ENCODE measurements at regions not wholly inside any gene's neighbourhood (a gene's known extent, or its start where the extent isn't known, plus 50 kb on each side); places are given as distances from the start of the nearest gene placed in this dataset.
"Not testable (repeated sequence)": the region's sequence is repeated elsewhere in the genome, so short reads cannot be mapped to it uniquely, and the experiment has no call there.

DNA sequence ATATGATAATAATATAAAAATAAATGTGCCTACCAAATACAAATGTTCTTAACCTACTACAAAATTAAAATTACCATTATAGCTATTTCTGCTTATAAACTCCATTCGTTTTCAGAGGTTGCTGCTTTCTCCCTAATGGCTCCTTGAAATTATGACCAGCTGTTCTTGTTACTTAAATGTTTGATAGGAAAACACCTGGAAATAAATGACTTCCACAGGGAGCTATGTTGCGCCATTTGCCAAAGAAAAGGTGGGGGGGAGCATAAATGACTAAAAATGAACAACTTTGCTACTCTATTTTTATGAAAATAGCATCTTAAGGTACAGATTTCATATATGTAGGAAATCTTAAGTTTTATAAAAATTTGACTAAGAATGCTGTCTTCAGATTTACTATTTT, 157.5 kb upstream of the MON1B start:
- no peak overlapping the region for H3K4me3 ChIP-seq (ENCODE audit: low read depth in 1 of 2, low read length in 2 of 2)
- no peaks in the 10 kb centered on the region for H3K9me3 ChIP-seq (ENCODE audit: control insufficient read depth in 2 of 2, insufficient read depth in 1 of 2, low read depth in 1 of 2, low read length in 1 of 2)
- no peaks in the 10 kb centered on the region for H3K27me3 ChIP-seq (ENCODE audit: control insufficient read depth in 1 of 2, insufficient read depth in 2 of 2, low read length in 2 of 2)
- no peak overlapping the region for H3K27ac ChIP-seq (ENCODE audit: low read depth in 2 of 2, low read length in 1 of 2)
- WGBS, 2 donors: 77 to 89% methylated on average over 2 of the region's 2 CpGs
- no peaks in the 10 kb centered on the region for H3K36me3 ChIP-seq (ENCODE audit: control insufficient read depth in 2 of 2, insufficient read depth in 2 of 2, low read length in 1 of 2)
- H3K4me1 ChIP-seq (ENCODE audit: control insufficient read depth in 2 of 2, insufficient read depth in 2 of 2, low read length in 1 of 2): no peaks in the 10 kb centered on the region

DNA sequence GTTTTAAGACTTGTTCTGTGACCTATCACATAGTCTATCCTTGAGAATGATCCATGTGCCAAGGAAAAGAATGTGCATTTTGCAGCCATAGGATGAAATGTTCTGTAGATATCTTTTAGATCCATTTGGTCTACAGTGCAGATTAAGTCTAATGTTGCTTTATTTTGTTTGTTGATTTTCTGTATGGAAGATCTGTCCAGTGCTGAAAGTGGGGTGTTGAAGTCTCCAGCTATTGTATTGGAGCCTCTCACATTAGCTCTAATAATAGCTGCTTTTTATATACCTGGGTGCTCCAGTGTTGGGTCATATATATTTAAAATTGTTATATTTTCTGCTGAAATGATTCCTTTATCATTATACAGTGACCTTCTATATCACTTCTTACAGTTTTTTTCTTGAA, 155.6 kb upstream of the MON1B start:
- no peak overlapping the region for H3K4me3 ChIP-seq (ENCODE audit: low read depth in 1 of 2, low read length in 2 of 2)
- no peaks in the 10 kb centered on the region for H3K4me1 ChIP-seq (ENCODE audit: control insufficient read depth in 2 of 2, insufficient read depth in 2 of 2, low read length in 1 of 2)
- no peaks in the 10 kb centered on the region for H3K9me3 ChIP-seq (ENCODE audit: control insufficient read depth in 2 of 2, insufficient read depth in 1 of 2, low read depth in 1 of 2, low read length in 1 of 2)
- H3K36me3 ChIP-seq (ENCODE audit: control insufficient read depth in 2 of 2, insufficient read depth in 2 of 2, low read length in 1 of 2): no peaks in the 10 kb centered on the region
- H3K27me3 ChIP-seq (ENCODE audit: control insufficient read depth in 1 of 2, insufficient read depth in 2 of 2, low read length in 2 of 2): no peaks in the 10 kb centered on the region
- H3K27ac ChIP-seq (ENCODE audit: low read depth in 2 of 2, low read length in 1 of 2): no peak overlapping the region

DNA sequence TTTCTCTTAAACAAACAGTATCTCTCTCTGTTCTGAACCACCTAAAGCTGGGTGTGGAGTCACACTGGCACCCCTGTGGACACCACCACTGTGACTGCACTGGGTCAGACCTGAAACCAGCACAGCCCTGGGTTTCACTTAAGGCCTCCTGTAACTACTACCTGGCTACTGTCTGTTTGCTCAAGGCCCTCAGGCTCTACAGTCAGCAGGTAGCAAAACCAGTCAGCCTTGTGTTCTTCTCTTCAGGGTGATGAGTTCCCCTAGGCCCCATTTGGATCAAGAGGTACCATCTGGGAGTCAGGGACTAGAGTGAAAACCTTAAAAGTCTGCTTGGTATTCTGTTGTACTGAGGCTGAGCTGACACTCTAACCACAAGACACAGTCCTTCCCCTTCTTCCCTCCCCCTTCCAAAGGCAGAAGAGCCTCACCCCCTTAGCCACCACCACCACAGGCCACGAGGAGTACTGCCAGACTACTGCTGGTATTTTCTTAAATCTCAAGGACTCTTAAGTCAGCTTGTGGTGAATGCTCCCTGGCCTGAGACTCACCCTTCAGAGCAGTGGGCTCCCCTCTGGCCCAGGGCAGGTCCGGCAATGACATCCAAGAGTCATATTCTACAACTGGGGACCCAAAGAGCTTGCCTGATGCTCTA, 153.2 kb upstream of the MON1B start:
- H3K27ac ChIP-seq (ENCODE audit: low read depth in 2 of 2, low read length in 1 of 2): no peak overlapping the region
- WGBS, 2 donors: 72 to 85% methylated on average over 2 of the region's 2 CpGs
- H3K4me1 ChIP-seq (ENCODE audit: control insufficient read depth in 2 of 2, insufficient read depth in 2 of 2, low read length in 1 of 2): no peaks in the 10 kb centered on the region
- H3K4me3 ChIP-seq (ENCODE audit: low read depth in 1 of 2, low read length in 2 of 2): no peak overlapping the region
- H3K9me3 ChIP-seq (ENCODE audit: control insufficient read depth in 2 of 2, insufficient read depth in 1 of 2, low read depth in 1 of 2, low read length in 1 of 2): no peaks in the 10 kb centered on the region
- no peaks in the 10 kb centered on the region for H3K36me3 ChIP-seq (ENCODE audit: control insufficient read depth in 2 of 2, insufficient read depth in 2 of 2, low read length in 1 of 2)
- no peaks in the 10 kb centered on the region for H3K27me3 ChIP-seq (ENCODE audit: control insufficient read depth in 1 of 2, insufficient read depth in 2 of 2, low read length in 2 of 2)

DNA sequence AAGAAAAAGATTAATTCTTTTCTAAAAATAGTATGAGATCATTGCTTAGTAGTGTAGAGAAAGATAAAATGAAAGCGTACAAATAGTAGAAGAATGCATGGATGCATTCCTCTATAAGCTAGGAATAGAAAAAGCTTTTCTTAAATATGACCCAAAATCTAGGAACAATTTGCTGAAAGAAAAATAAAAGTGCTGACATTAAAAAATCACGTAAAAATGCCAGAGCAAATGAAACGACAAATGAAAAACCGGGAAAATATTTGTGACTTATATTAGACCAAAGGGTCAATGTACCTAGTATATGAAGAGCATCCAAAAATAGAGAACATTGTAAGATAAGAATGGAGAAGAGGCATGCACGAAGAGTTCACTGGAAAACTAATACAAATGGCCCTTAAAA, 149.5 kb upstream of the MON1B start:
- Histone ChIP-seq H3K4me3 (ENCODE audit: low read depth in 1 of 2, low read length in 2 of 2) (no peak overlapping the region), H3K36me3 (ENCODE audit: control insufficient read depth in 2 of 2, insufficient read depth in 2 of 2, low read length in 1 of 2) (no peaks in the 10 kb centered on the region), H3K9me3 (ENCODE audit: control insufficient read depth in 2 of 2, insufficient read depth in 1 of 2, low read depth in 1 of 2, low read length in 1 of 2) (no peaks in the 10 kb centered on the region), H3K27me3 (ENCODE audit: control insufficient read depth in 1 of 2, insufficient read depth in 2 of 2, low read length in 2 of 2) (no peaks in the 10 kb centered on the region), H3K4me1 (ENCODE audit: control insufficient read depth in 2 of 2, insufficient read depth in 2 of 2, low read length in 1 of 2) (no peaks in the 10 kb centered on the region), H3K27ac (ENCODE audit: low read depth in 2 of 2, low read length in 1 of 2) (no peak overlapping the region)
- 71 to 73% methylated on average over 5 of the region's 5 CpGs for WGBS, 2 donors

DNA sequence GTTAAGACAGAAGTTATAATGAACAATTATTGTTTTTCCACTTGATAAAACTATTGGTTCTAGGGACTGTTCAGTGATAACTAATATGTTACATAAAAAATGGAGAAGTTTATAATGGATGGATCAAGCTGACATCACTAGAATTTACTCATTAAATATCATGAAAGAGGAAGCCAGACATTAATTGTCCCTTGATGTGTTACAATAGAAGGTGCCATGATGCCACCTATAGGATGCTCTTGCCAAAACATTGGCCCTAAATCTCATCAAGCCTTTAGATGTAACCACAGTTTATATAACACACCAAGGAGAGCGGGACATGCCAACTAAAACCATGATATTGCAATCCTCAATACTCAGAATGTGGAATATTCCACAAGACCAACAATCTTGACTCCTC, 147.9 kb upstream of the MON1B start:
- H3K36me3 ChIP-seq (ENCODE audit: control insufficient read depth in 2 of 2, insufficient read depth in 2 of 2, low read length in 1 of 2): no peaks in the 10 kb centered on the region
- WGBS, 2 donors: 94 to 95% methylated on average over 1 of the region's 1 CpG
- no peak overlapping the region for H3K4me3 ChIP-seq (ENCODE audit: low read depth in 1 of 2, low read length in 2 of 2)
- H3K27ac ChIP-seq (ENCODE audit: low read depth in 2 of 2, low read length in 1 of 2): no peak overlapping the region
- H3K4me1 ChIP-seq (ENCODE audit: control insufficient read depth in 2 of 2, insufficient read depth in 2 of 2, low read length in 1 of 2): no peaks in the 10 kb centered on the region
- no peaks in the 10 kb centered on the region for H3K9me3 ChIP-seq (ENCODE audit: control insufficient read depth in 2 of 2, insufficient read depth in 1 of 2, low read depth in 1 of 2, low read length in 1 of 2)
- no peaks in the 10 kb centered on the region for H3K27me3 ChIP-seq (ENCODE audit: control insufficient read depth in 1 of 2, insufficient read depth in 2 of 2, low read length in 2 of 2)

DNA sequence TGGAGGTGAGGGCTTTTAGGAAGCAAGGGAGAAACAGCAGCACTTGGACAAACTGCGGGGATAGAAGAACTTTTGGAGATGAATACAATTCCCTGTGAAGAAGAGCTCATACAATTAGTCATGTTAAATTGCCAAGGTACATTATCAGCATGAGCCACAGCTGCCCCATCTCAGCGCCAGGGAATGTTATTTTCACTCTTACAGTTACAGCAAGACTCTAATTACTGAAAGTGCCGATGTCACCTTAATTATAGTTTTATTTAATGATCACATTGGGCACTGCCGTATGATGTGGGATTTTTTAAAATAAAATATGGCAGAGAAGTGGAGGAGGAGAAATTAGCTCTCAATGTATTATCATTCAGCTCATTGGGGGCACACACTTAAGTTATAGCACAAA, 144.8 kb upstream of the MON1B start:
- WGBS, 2 donors: 90 to 92% methylated on average over 4 of the region's 4 CpGs
- Histone ChIP-seq H3K4me1 (ENCODE audit: control insufficient read depth in 2 of 2, insufficient read depth in 2 of 2, low read length in 1 of 2) (no peaks in the 10 kb centered on the region), H3K27ac (ENCODE audit: low read depth in 2 of 2, low read length in 1 of 2) (no peak overlapping the region), H3K27me3 (ENCODE audit: control insufficient read depth in 1 of 2, insufficient read depth in 2 of 2, low read length in 2 of 2) (no peaks in the 10 kb centered on the region), H3K9me3 (ENCODE audit: control insufficient read depth in 2 of 2, insufficient read depth in 1 of 2, low read depth in 1 of 2, low read length in 1 of 2) (no peaks in the 10 kb centered on the region), H3K36me3 (ENCODE audit: control insufficient read depth in 2 of 2, insufficient read depth in 2 of 2, low read length in 1 of 2) (no peaks in the 10 kb centered on the region), H3K4me3 (ENCODE audit: low read depth in 1 of 2, low read length in 2 of 2) (no peak overlapping the region)

DNA sequence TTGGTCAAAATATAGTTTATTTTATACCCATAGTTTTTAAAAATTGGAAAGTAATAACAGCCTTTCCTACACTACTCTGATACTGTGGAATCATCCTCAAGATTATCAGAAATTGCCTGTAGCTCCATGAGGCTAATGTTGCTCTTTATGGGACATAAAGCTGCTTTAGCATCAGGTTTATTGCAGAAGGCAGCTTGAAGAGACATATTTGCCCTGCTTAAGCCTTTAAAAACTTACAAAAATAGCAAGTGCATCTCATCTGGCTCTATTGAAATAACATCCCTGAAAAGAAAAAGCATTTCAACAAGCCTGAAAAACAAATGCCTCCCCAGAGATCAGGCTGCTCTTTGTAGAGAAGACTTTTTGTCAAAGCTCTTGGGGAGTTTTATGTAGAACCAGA, 142.9 kb upstream of the MON1B start:
- no peak overlapping the region for H3K4me3 ChIP-seq (ENCODE audit: low read depth in 1 of 2, low read length in 2 of 2)
- H3K27ac ChIP-seq (ENCODE audit: low read depth in 2 of 2, low read length in 1 of 2): no peak overlapping the region
- H3K27me3 ChIP-seq (ENCODE audit: control insufficient read depth in 1 of 2, insufficient read depth in 2 of 2, low read length in 2 of 2): no peaks in the 10 kb centered on the region

DNA sequence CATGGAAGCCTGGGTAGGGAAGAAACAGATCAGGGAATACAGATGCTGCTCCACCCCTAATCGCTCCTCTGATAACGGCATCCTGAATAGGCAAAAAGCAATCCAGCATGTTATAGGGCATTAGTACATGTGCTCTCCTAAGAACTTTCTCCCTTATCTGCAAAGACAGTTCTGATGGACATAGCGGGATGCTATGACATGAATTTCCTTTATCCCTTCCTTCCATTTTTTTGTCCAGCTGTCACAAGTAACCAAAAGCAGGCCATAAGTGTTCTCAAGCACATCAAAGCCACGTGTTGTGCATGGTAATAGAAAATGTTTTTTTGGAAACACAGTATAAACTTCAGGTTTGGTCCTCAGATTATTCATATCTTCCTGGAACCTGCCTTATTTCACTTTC, 141.4 kb upstream of the MON1B start:
- Histone ChIP-seq H3K4me3 (ENCODE audit: low read depth in 1 of 2, low read length in 2 of 2) (no peak overlapping the region), H3K27ac (ENCODE audit: low read depth in 2 of 2, low read length in 1 of 2) (no peak overlapping the region), H3K36me3 (ENCODE audit: control insufficient read depth in 2 of 2, insufficient read depth in 2 of 2, low read length in 1 of 2) (no peaks in the 10 kb centered on the region), H3K4me1 (ENCODE audit: control insufficient read depth in 2 of 2, insufficient read depth in 2 of 2, low read length in 1 of 2) (no peaks in the 10 kb centered on the region), H3K9me3 (ENCODE audit: control insufficient read depth in 2 of 2, insufficient read depth in 1 of 2, low read depth in 1 of 2, low read length in 1 of 2) (peaks cover 0 to 2% of the 10 kb centered on the region in 2 donors), H3K27me3 (ENCODE audit: control insufficient read depth in 1 of 2, insufficient read depth in 2 of 2, low read length in 2 of 2) (no peaks in the 10 kb centered on the region)
- WGBS, 2 donors: 80 to 86% methylated on average over 4 of the region's 4 CpGs

More for the DNA sequence above, 142.9 kb upstream of the MON1B start:
- H3K4me1 ChIP-seq (ENCODE audit: control insufficient read depth in 2 of 2, insufficient read depth in 2 of 2, low read length in 1 of 2): no peaks in the 10 kb centered on the region
- peaks cover 0 to 2% of the 10 kb centered on the region in 2 donors for H3K9me3 ChIP-seq (ENCODE audit: control insufficient read depth in 2 of 2, insufficient read depth in 1 of 2, low read depth in 1 of 2, low read length in 1 of 2)
- no peaks in the 10 kb centered on the region for H3K36me3 ChIP-seq (ENCODE audit: control insufficient read depth in 2 of 2, insufficient read depth in 2 of 2, low read length in 1 of 2)

DNA sequence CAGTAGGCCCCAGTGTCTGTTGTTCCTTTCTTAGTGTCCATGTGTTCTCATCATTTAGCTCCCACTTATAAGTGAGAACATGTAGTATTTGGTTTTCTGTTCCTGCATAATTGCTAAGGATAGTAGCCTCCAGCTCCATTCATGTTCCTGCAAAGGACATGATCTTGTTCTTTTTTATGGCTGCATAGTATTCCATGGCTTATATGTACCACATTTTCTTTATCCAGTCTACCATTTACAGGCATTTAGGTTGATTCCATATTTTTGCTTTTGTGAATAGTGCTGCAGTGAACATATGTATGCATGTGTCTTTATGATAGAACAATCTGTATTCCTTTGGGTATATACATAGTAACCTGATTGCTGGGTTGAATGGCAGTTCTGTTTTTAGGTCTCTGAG, 134.4 kb upstream of the MON1B start:
- H3K36me3 ChIP-seq (ENCODE audit: control insufficient read depth in 2 of 2, insufficient read depth in 2 of 2, low read length in 1 of 2); H3K4me1 ChIP-seq (ENCODE audit: control insufficient read depth in 2 of 2, insufficient read depth in 2 of 2, low read length in 1 of 2); H3K9me3 ChIP-seq (ENCODE audit: control insufficient read depth in 2 of 2, insufficient read depth in 1 of 2, low read depth in 1 of 2, low read length in 1 of 2); H3K4me3 ChIP-seq (ENCODE audit: low read depth in 1 of 2, low read length in 2 of 2); H3K27me3 ChIP-seq (ENCODE audit: control insufficient read depth in 1 of 2, insufficient read depth in 2 of 2, low read length in 2 of 2); H3K27ac ChIP-seq (ENCODE audit: low read depth in 2 of 2, low read length in 1 of 2): not testable (repeated sequence)

DNA sequence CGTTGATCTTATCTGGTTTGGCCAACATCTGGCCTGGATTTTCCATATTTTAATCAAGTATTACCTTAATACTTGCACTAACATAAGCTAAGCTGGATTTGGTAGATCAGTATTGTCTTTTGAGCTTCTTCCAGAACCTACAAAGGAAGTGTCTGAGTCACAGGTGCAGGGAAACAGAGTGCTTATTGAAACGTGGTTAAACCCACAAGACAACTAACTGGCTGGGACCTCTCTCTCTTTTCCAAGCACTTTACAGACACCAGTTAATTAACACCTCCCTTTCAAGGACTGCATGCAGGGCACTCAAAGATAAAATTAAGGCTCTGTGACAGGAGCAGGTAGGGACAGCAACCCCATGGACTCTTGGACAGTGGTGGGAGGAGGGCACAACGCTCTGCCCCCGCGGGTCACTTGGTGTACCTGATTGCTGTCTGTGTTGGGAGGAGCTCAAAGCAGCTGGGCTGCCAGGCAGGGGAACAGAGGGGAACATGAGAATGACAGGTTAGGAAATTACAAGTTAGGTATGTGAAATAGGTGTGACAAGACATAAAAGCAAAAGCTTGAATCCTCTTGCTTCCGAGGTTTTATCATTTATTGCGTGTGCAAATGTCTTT, 133.7 kb upstream of the MON1B start:
- Histone ChIP-seq H3K27ac (ENCODE audit: low read depth in 2 of 2, low read length in 1 of 2) (no peak overlapping the region), H3K4me1 (ENCODE audit: control insufficient read depth in 2 of 2, insufficient read depth in 2 of 2, low read length in 1 of 2) (no peaks in the 10 kb centered on the region), H3K9me3 (ENCODE audit: control insufficient read depth in 2 of 2, insufficient read depth in 1 of 2, low read depth in 1 of 2, low read length in 1 of 2) (peaks cover 0 to 2% of the 10 kb centered on the region in 2 donors), H3K36me3 (ENCODE audit: control insufficient read depth in 2 of 2, insufficient read depth in 2 of 2, low read length in 1 of 2) (no peaks in the 10 kb centered on the region), H3K27me3 (ENCODE audit: control insufficient read depth in 1 of 2, insufficient read depth in 2 of 2, low read length in 2 of 2) (no peaks in the 10 kb centered on the region), H3K4me3 (ENCODE audit: low read depth in 1 of 2, low read length in 2 of 2) (no peak overlapping the region)
- WGBS, 2 donors: 61 to 65% methylated on average over 7 of the region's 7 CpGs
